AG10803 (cell line): ENCODE measurements at regions not wholly inside any gene's neighbourhood (a gene's known extent, or its start where the extent isn't known, plus 50 kb on each side); places are given as distances from the start of the nearest gene placed in this dataset.
A peak's percentile ranks its signal among the peaks of the same experiment; 100 is the strongest.

Source experiments
- DNase-seq: peaks from one replicate; pipeline ENCODE4 v3.0.0; 2010; ENCODE audit warnings: low read depth
- H3K4me3 ChIP-seq: 2 replicates; pipeline ENCODE4 v1.5.1; 2011; ENCODE audit warnings: mild to moderate bottlenecking, low read length, control low read depth
- TF ChIP-seq, protein P1 (sequence below): conservative IDR thresholded peaks from 2 replicates; pipeline ENCODE4 v1.5.1; 2011; ENCODE audit warnings: mild to moderate bottlenecking, low read length, control low read depth, inconsistent platforms

- peak; percentile 82 for DNase-seq
- H3K4me3 ChIP-seq = no peak overlapping the region
- TF ChIP-seq, protein P1, sequence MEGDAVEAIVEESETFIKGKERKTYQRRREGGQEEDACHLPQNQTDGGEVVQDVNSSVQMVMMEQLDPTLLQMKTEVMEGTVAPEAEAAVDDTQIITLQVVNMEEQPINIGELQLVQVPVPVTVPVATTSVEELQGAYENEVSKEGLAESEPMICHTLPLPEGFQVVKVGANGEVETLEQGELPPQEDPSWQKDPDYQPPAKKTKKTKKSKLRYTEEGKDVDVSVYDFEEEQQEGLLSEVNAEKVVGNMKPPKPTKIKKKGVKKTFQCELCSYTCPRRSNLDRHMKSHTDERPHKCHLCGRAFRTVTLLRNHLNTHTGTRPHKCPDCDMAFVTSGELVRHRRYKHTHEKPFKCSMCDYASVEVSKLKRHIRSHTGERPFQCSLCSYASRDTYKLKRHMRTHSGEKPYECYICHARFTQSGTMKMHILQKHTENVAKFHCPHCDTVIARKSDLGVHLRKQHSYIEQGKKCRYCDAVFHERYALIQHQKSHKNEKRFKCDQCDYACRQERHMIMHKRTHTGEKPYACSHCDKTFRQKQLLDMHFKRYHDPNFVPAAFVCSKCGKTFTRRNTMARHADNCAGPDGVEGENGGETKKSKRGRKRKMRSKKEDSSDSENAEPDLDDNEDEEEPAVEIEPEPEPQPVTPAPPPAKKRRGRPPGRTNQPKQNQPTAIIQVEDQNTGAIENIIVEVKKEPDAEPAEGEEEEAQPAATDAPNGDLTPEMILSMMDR = no peak
Observed at GRCh38 chr14:100012478-100013327, 52.5 kb upstream of the EVL start.

- TF ChIP-seq, protein P1 = no peak
- H3K4me3 ChIP-seq = no peak overlapping the region
- no peak for DNase-seq
Observed at GRCh38 chr14:100015251-100015655, 50.0 kb upstream of the EVL start.
